Hepatocyte (in vitro differentiated cells): ENCODE measurements at regions not wholly inside any gene's neighbourhood (a gene's known extent, or its start where the extent isn't known, plus 50 kb on each side); places are given as distances from the start of the nearest gene placed in this dataset.

ENCODE experiments used
- CTCF ChIP-seq: fragments of 200-600 bp; sonication (generic); IDR thresholded peaks from 2 replicates; pipeline ENCODE4 v1.5.1; 2016; ENCODE audit warnings: antibody characterized with exemption, mild to moderate bottlenecking; ENCODE audit not compliant: poor library complexity
- EZH2 ChIP-seq: fragments of 200-600 bp; sonication (generic); IDR thresholded peaks from 2 replicates; pipeline ENCODE4 v1.6.1; 2016; ENCODE audit warnings: antibody characterized with exemption, mild to moderate bottlenecking, borderline replicate concordance
- EZH2phosphoT487 ChIP-seq: fragments of 200-600 bp; sonication (generic); IDR thresholded peaks from one replicate; pipeline ENCODE4 v1.6.1; 2018; ENCODE audit warnings: antibody characterized with exemption, mild to moderate bottlenecking, low read depth, moderate library complexity; ENCODE audit not compliant: unreplicated experiment, severe bottlenecking

DNA sequence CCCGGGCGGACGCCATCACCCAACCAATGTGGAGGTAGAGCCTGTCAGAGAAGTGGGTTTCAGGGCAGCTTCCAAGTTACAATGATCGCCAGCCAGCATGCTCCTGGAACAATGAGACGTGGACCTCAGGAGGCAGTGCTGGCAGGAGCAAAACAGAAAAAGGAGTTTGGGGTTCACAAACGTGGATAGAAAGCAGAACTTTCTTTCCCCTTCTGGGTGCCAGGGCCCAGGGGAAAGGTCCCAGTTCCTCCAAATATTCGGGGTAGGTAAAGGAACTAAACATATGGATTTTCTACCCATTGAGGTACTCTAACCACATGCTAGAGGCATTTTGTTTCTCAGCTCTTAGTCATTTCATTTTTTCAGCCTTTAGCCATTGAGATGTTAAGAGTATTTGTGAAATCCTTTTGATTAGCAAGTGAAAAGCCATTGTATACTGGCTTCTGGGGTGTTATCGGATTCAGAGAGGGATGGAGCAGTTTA lies 488.4 kb upstream of the ADGRL2 start:
- no peak for TF ChIP-seq CTCF
- TF ChIP-seq EZH2, result no peak
- no peak for TF ChIP-seq EZH2phosphoT487
